ENCODE measurements at regions not wholly inside any gene's neighbourhood (a gene's known extent, or its start where the extent isn't known, plus 50 kb on each side); places are given as distances from the start of the nearest gene placed in this dataset.

- no peak for FAIRE-seq
- H3K79me2 ChIP-seq (ENCODE audit: control insufficient read depth, insufficient read depth, low read length), result no peaks in the 10 kb centered on the region
- TF ChIP-seq NFE2 (IDR thresholded peaks at IDR 0.05; ENCODE audit: low read depth) (no peak), ZNF586 (CRISPR knock-in tag; conservative IDR thresholded peaks at IDR 0.05) (no peak), CEBPZ (IDR thresholded peaks at IDR 0.05; ENCODE audit: borderline replicate concordance, low read depth, low read length) (no peak), ZFP30 (CRISPR knock-in tag; IDR thresholded peaks at IDR 0.05; ENCODE audit: borderline replicate concordance) (no peak)
- H3K9me3 ChIP-seq (replicated peaks; ENCODE audit: control insufficient read depth, insufficient read depth, low read depth, low read length), result peaks cover 4% of the 10 kb centered on the region; the same call in 1 of the 2 replicates
- H4K20me1 ChIP-seq (replicated peaks; ENCODE audit: control insufficient read depth, insufficient read depth, low read length), result no peaks in the 10 kb centered on the region
- no peaks in the 10 kb centered on the region for H3K36me3 ChIP-seq (ENCODE audit: control insufficient read depth, insufficient read depth, low read length)
- WGBS (ENCODE audit: insufficient coverage, low coverage, missing lambda C conversion rate), result 50% methylated on average over 2 of the region's 2 CpGs
- no peak overlapping the region for H2AFZ ChIP-seq (ENCODE audit: low read depth, low read length)
- DNase-seq (ENCODE audit: extremely low read depth in 1 of 4, low spot score in 3 of 4), result no peak
- H3K27ac ChIP-seq (ENCODE audit: extremely low read depth, low read depth, low read length), result no peak overlapping the region
- POLR2A ChIA-PET, result interaction anchor here (0.6 kb wide), 2 partner anchors 37 to 81 kb away, joined by 3 read pairs; no protein-coding TSS in a partner anchor
- no peak overlapping the region for H3K4me3 ChIP-seq
- H3K27me3 ChIP-seq (ENCODE audit: control insufficient read depth in 2 of 2, insufficient read depth in 2 of 2, low read length in 2 of 2), result peaks cover 2 to 25% of the 10 kb centered on the region in 2 experiments; a peak in 4 of 5 replicates
- in situ Hi-C loops (cut with MboI), result no loop called here
- ATAC-seq, result no peak
- intact Hi-C loops (cut with micrococcal nuclease), result no loop called here
- no TSS peak for BruUV-seq (replicated peaks)
- H3K9ac ChIP-seq (ENCODE audit: insufficient read depth in 1 of 2, low read depth in 2 of 2, low read length in 2 of 2), result no peak overlapping the region
- H3K4me2 ChIP-seq (ENCODE audit: insufficient read depth, low read length), result no peak overlapping the region
- no peaks in the 10 kb centered on the region for H3K9me1 ChIP-seq (ENCODE audit: control insufficient read depth, insufficient read depth, low read length)
- CTCF ChIA-PET (ENCODE audit: low intra/inter-chr PET ratio), result no interaction called here
- H3K4me1 ChIP-seq (replicated peaks in 1 of 2; ENCODE audit: control insufficient read depth in 2 of 2, insufficient read depth in 2 of 2, low read length in 2 of 2), result no peaks in the 10 kb centered on the region
These were observed 60.1 kb upstream of the ELN start for GRCh38 chr7:73967832-73968290.
